ENCODE measurements at regions not wholly inside any gene's neighbourhood (a gene's known extent, or its start where the extent isn't known, plus 50 kb on each side); places are given as distances from the start of the nearest gene placed in this dataset.

DNA sequence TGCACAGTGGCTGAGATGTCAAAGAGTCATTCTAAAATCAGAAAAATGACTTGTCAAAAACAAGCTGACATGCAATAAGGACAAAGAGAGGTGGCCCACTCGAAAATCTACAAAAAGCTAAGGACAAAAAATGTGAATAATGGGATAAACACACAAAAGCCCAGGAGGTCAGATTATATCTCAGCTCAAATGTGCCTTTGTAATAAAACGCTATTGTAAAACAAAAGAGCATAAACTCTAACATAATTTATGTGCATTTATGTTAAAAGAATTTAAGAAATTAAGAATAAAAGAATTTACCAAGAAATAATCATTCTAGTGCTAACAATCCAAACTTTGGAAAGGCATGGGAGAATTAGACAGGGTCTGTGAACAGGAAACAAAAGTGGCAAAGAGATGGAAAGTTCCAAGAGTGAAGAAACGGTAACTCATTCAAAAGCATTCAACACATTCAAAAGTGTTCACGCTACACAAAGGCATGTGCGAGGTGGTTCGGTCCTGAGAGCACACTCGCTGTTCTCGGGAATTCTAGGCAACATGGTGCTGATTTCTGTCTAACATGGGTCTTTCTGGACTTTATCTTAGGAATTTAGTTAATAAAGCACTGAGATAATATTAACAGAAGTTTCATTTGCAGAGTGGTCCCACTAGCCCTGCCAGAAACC, 197.7 kb downstream of the KATNAL1 start:
- DNase-seq (ENCODE audit: extremely low read depth, low read depth), result no peak
- no peak overlapping the region for H3K4me3 ChIP-seq (replicated peaks; ENCODE audit: low read depth, low read length)
- TF ChIP-seq, protein P1, sequence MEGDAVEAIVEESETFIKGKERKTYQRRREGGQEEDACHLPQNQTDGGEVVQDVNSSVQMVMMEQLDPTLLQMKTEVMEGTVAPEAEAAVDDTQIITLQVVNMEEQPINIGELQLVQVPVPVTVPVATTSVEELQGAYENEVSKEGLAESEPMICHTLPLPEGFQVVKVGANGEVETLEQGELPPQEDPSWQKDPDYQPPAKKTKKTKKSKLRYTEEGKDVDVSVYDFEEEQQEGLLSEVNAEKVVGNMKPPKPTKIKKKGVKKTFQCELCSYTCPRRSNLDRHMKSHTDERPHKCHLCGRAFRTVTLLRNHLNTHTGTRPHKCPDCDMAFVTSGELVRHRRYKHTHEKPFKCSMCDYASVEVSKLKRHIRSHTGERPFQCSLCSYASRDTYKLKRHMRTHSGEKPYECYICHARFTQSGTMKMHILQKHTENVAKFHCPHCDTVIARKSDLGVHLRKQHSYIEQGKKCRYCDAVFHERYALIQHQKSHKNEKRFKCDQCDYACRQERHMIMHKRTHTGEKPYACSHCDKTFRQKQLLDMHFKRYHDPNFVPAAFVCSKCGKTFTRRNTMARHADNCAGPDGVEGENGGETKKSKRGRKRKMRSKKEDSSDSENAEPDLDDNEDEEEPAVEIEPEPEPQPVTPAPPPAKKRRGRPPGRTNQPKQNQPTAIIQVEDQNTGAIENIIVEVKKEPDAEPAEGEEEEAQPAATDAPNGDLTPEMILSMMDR (IDR thresholded peaks at IDR 0.05; ENCODE audit: low read depth, low read length, missing control alignments), result no peak

DNA sequence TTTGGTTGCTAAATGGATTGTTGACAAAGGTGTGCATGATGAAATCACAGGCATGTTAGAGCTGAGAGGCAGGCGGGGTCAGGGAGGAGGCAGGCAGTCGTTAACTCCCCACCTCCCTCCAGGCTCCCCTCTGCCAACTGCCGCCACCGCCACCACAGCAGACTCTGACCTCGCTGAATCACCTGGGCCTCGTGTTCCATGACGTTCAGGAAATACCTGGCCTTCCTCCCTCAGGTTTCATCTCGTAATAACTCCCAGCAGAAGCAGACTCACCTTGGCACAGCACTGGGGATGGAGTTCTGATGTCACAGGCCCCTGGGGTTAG, 198.5 kb downstream of the KATNAL1 start:
- no peak overlapping the region for H3K4me3 ChIP-seq (replicated peaks; ENCODE audit: low read depth, low read length)
- no peak for DNase-seq (ENCODE audit: extremely low read depth, low read depth)
- TF ChIP-seq, protein P1 (IDR thresholded peaks at IDR 0.05; ENCODE audit: low read depth, low read length, missing control alignments), result no peak

DNA sequence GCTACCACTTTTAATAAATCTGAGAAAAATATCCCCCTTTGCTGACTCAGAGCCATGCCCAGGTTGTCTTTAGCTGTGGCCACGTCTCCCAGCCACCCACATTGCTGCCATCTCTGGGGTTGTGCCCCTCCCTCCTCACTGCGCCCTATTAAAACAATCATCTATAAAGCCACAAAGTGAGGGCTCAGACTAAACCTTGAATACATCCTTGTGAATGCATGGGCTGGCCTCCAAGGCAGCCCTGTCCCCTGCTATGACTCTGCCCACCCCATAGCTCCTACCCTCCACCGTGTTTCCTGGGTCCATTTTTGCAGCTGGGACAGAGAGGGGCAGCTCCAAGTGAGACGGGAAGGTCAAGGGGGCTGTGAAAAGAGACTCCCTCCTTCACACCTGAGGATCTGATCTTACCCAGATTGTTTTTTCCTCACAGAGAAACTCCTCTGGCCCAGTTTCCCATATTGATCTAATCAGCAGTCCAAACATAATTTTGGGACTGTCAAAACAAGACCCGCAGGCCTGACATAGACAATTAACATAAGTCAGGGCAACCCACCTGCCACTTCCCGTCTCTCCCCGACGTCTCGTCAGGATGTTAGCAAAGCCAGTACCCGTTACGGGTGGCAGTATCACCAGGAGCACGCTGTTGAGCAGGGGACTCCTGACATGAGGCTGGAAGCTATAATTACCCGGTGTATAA, 199.0 kb downstream of the KATNAL1 start:
- DNase-seq (ENCODE audit: extremely low read depth, low read depth), result no peak
- TF ChIP-seq, protein P1 (IDR thresholded peaks at IDR 0.05; ENCODE audit: low read depth, low read length, missing control alignments), result no peak
- no peak overlapping the region for H3K4me3 ChIP-seq (replicated peaks; ENCODE audit: low read depth, low read length)

DNA sequence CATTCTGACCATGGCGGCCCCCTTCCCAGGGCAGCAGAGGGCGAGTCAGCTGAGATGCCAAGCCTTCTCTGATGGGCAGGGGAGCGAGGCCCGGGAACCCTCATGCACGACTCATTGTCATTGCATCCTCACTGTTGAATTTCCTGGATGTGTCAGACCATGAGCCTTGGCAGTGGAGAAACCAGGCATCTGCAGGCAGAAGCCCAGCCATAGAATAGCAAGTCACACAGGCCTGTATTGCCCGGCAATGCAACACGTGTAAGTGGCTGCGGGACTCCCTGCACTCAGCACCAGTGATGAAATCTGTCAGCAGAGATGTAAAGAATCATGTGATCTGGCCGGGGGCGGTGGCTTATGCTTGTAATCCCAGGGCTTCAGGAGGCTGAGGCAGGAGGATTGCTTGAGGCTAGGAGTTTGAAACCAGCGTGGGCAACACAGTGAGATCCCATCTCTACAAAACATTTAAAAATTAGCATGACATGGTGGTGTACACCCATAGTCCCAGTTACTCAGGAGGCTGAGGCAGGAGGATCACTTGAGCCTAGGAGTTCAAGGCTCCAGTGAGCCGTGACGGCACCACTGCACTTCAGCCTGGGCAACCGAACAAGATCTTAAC, 199.7 kb downstream of the KATNAL1 start:
- H3K4me3 ChIP-seq (replicated peaks; ENCODE audit: low read depth, low read length), result no peak overlapping the region
- TF ChIP-seq, protein P1 (IDR thresholded peaks at IDR 0.05; ENCODE audit: low read depth, low read length, missing control alignments), result no peak
- DNase-seq (ENCODE audit: extremely low read depth, low read depth), result no peak

DNA sequence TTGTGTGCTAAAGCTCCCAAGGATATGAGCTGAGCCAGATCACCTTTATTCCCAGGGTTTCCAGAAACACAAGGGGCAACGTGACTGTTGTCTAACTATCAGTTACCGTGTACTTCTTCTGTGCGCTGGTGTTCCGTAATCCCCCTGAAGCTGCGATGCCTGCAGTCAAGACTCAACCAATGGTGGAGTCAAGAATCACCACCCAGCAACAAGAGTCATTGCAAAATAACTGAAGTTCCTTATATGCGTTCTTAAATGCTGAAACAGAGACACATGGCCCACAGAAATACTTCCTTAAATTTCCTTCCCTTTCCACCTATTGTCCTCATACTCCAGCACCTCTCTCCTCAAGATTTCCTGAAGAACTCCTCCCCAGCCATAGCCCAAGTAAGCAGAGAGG, 200.2 kb downstream of the KATNAL1 start:
- TF ChIP-seq, protein P1 (IDR thresholded peaks at IDR 0.05; ENCODE audit: low read depth, low read length, missing control alignments), result no peak
- H3K4me3 ChIP-seq (replicated peaks; ENCODE audit: low read depth, low read length), result no peak overlapping the region
- DNase-seq (ENCODE audit: extremely low read depth, low read depth), result no peak

DNA sequence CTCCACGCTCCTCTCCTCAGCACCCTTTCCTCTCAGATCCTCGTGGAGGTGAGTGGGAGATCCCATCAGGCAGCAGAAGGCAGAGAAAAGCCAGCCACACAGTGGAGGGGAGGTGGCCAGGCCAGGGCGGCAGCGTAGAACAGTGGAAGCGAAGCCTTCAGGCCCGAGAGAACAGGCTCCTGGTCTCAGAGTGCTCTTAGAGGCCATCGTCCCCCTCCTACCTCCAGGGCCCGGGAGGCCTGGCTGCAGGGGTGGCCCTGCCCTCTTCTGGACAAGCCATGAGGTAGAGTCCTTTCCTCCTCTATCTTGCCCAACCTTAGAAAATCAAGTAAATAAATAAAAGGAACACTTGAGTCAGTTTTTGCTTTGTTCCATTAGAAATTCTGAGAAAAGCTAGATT, 202.0 kb downstream of the KATNAL1 start:
- DNase-seq (ENCODE audit: extremely low read depth, low read depth), result no peak
- H3K4me3 ChIP-seq (replicated peaks; ENCODE audit: low read depth, low read length), result no peak overlapping the region
- TF ChIP-seq, protein P1 (IDR thresholded peaks at IDR 0.05; ENCODE audit: low read depth, low read length, missing control alignments), result no peak

Data from HFF-Myc (cell line).